HepG2 (cell line): ENCODE measurements at regions not wholly inside any gene's neighbourhood (a gene's known extent, or its start where the extent isn't known, plus 50 kb on each side); places are given as distances from the start of the nearest gene placed in this dataset.

Experiments used
- CEBPZ ChIP-seq: IDR thresholded peaks from 2 replicates; pipeline ENCODE4 v1.6.1; 2012; ENCODE audit warnings: low read length, improper control_type of control experiment
- CTCF ChIP-seq: sonication (generic); formaldehyde crosslinking; IDR thresholded peaks from 2 replicates; pipeline ENCODE4 v1.5.0; 2020; ENCODE audit warnings: mild to moderate bottlenecking, missing genetic modification reagents, moderate library complexity
- ETS1 ChIP-seq: sonication (generic); formaldehyde crosslinking; IDR thresholded peaks from 2 replicates; pipeline ENCODE4 v1.4.0; 2020; ENCODE audit warnings: missing genetic modification reagents
- KDM5A ChIP-seq: fragments of 200-600 bp; sonication (generic); IDR thresholded peaks from 2 replicates; pipeline ENCODE4 v1.7.0; 2018; ENCODE audit warnings: antibody characterized with exemption, mild to moderate bottlenecking, low read length, borderline replicate concordance
- MXI1 ChIP-seq: IDR thresholded peaks from 3 replicates; pipeline ENCODE4 v1.6.1; 2012; ENCODE audit warnings: low read depth, low read length, inconsistent platforms, borderline replicate concordance
- NFE2L2 ChIP-seq: fragments of 150-350 bp; IDR thresholded peaks from 2 replicates; pipeline ENCODE4 v1.6.1; 2014; ENCODE audit warnings: low read length
- NFYB ChIP-seq: sonication (generic); formaldehyde crosslinking; IDR thresholded peaks from 2 replicates; pipeline ENCODE4 v1.4.0; 2020; ENCODE audit warnings: missing genetic modification reagents
- RBM39 ChIP-seq: fragments of 200-400 bp; formaldehyde crosslinking; IDR thresholded peaks from one replicate; pipeline ENCODE4 v1.6.1; 2018; ENCODE audit warnings: antibody characterized with exemption, mild to moderate bottlenecking, low read depth, low read length; ENCODE audit not compliant: poor library complexity, severe bottlenecking
- TCF7 ChIP-seq: sonication (generic); IDR thresholded peaks from 2 replicates; pipeline ENCODE4 v1.6.1; 2016; ENCODE audit warnings: antibody characterized with exemption, low read depth
- THAP11 ChIP-seq: IDR thresholded peaks from 2 replicates; pipeline ENCODE4 v1.6.1; 2016; ENCODE audit warnings: missing biosample characterization, missing genetic modification reagents
- ZNF17 ChIP-seq: sonication (generic); formaldehyde crosslinking; IDR thresholded peaks from 2 replicates; pipeline ENCODE4 v1.5.0; 2020; ENCODE audit warnings: mild to moderate bottlenecking, missing genetic modification reagents
- ZNF451 ChIP-seq: sonication (generic); formaldehyde crosslinking; IDR thresholded peaks from 2 replicates; pipeline ENCODE4 v1.5.0; 2020; ENCODE audit warnings: mild to moderate bottlenecking, missing genetic modification reagents
- ZNF737 ChIP-seq: sonication (generic); formaldehyde crosslinking; IDR thresholded peaks from 2 replicates; pipeline ENCODE4 v1.5.0; 2020; ENCODE audit warnings: missing genetic modification reagents, mild to moderate bottlenecking, borderline replicate concordance
- ZNF879 ChIP-seq: sonication (generic); formaldehyde crosslinking; IDR thresholded peaks from 2 replicates; pipeline ENCODE4 v1.8.1; 2023; ENCODE audit warnings: missing genetic modification reagents

- no peak for TF ChIP-seq NFE2L2
- TF ChIP-seq CTCF (CRISPR knock-in tag) = no peak
- no peak for TF ChIP-seq TCF7
- no peak for TF ChIP-seq CEBPZ
- TF ChIP-seq RBM39 = no peak
- TF ChIP-seq ZNF17 (CRISPR knock-in tag) = no peak
- TF ChIP-seq MXI1 = no peak
- no peak for TF ChIP-seq THAP11 (CRISPR knock-in tag)
- no peak for TF ChIP-seq ZNF879 (CRISPR knock-in tag)
- no peak for TF ChIP-seq ETS1 (CRISPR knock-in tag)
- no peak for TF ChIP-seq ZNF737
- TF ChIP-seq KDM5A = no peak
- TF ChIP-seq ZNF451 (CRISPR knock-in tag) = no peak
- TF ChIP-seq NFYB (CRISPR knock-in tag) = no peak
These were observed 316.1 kb downstream of the COG6 start for GRCh38 chr13:39971526-39971925.
